Fibroblast of upper back skin (primary cell): ENCODE measurements at regions not wholly inside any gene's neighbourhood (a gene's known extent, or its start where the extent isn't known, plus 50 kb on each side); places are given as distances from the start of the nearest gene placed in this dataset.

ENCODE experiments used
- DNase-seq: peaks from one replicate; pipeline ENCODE4 v3.0.0-alpha.2; 2013

DNA sequence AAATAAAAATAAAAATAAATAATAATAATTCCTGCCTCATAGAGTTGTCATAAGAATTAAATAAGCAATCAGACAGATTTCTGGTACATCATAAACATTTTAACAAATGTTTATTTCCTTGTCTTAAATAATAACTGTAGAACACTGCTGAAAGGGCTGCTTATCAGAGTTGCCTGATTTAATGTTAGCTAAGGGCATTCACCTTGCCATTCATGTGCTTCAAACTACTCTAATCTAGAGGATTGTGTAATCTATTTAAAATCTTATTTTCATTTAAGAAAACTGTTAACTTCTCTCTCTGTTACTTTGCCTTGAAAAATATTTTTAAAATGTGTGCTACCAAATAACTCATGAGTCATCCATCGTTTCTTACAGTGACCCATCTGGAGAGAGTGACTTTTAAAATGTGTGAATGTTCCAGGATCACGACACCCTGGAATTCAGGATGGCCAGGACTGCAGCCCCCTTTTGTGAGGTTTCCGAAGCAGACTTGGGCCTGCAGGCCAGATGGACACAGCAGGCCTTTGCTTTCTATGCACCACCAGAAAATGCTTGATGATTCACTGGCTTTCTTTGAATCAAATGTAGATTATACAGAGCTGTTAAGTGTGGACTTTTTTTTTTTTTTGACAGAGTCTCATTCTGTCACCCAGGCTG lies 109.1 kb upstream of the TNS3 start:
- DNase-seq: peak; percentile 82

DNA sequence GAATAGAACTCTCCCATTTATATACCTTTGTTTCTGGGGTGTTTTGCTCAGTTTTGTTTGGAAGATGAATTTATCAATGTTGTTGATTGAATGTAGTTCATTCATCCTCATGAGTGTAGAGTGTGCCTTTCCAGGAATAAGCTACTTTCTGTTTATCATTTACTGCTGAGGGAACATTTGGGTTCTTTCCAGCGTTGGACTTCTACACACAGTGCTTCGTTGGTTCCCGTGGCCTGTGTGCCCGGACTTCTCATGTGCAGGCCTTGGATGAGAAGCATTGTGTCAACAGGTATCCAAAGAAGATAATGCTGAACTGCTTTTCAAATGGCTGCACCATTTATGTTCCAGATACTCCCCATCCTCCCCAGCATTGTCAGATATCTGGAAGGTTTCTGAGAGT lies 107.6 kb upstream of the TNS3 start:
- no peak for DNase-seq

DNA sequence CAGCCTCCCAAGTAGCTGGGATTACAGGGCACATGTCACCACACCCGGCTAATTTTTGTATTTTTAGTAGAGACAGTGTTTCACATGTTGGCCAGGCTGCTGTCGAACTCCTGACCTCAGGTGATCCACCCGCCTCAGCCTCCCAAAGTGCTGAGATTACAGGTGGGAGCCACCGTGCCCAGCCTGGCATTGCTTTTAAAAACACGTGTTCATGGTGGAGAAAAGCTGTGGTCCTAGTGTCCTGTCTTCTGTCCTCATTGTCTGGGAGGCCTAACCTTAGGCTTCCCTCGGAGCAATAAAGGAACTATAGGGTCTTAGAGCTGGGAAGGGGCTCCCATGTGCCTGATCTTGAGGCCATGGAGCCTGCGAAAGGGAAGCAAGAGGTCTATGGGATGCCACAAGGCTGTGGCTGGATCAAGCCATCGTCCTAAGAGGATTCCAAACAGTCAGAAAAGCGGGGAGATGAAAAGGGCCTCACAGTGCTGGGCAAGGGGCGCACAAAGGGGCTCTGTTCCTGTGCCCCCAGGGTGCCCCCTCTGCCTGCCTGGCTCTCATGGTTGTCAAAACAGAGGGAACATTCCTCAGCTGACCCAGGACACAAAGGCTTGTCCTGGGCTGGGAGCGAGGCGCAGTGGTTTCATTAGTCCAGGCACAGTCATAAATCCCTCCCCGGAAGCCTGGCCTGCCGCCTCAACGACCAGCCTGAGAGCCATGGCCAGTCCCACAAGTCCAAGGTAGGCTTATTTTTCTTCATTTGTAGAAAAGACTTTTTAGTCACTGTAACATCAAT lies 106.6 kb upstream of the TNS3 start:
- DNase-seq: no peak

DNA sequence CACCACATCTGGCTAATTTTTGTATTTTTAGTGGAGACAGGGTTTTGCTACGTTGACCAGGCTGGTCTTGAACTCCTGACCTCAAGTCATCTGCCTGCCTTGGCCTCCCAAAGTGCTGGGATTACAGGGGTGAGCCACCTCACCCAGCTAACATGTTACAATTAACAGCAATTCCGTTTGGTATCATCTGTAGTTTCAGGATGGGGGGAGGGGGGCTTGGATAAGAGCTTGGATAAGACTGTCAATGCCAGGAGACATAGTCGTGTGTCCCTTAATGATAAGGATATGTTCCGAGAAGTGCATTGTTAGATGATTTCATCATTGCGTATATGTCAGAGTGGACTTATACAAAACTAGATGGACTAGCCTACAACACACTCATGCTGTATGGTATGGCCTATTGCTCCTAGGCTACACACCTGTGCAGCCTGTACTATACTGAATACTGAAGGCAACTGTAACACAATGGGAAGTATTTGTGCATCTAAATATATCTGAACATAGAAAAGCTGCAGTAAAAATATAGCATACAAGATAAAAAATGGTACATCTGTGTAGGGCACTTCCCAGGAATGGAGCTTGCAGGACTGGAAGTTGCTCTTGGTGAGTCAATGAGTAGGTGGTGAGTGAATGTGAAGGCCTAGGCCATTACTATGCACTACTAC lies 103.9 kb upstream of the TNS3 start:
- peak; percentile 11 for DNase-seq

DNA sequence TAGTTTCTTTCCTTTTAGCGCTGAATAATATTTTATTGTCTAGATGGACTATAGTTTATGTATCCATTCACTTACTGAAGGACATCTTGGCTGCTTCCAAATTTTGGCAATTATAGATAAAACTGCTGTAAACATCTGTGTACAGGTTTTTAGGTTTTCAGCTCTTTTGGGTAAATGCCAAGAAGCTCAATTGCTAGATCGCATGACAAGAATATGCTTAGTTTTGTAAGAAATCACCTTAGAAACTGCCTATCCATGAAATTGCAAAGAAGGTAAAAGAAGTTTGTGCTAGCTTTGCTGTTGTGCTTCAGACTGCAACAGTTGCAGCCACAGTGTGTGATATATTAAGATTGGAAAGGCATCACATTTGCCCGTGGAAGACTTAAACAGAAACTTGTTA lies 103.2 kb upstream of the TNS3 start:
- no peak for DNase-seq

DNA sequence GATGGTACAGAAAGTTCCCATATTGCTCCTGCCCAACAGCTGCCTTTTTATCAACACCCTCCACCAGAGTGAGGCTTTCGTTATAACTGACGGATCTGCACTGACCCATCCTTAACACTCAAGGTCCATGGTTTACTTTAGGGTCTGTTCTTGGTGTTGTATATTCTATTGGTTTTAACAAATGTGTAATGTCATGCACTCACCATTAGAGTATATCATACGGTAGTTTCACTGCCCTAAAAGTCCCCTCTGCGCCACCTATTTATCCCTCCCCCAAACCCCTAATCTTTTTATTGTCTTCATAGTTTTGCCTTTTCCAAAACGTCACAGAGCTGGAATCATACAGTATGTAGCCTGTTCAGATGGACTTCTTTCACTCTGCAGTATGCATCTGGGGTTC lies 102.8 kb upstream of the TNS3 start:
- no peak for DNase-seq

DNA sequence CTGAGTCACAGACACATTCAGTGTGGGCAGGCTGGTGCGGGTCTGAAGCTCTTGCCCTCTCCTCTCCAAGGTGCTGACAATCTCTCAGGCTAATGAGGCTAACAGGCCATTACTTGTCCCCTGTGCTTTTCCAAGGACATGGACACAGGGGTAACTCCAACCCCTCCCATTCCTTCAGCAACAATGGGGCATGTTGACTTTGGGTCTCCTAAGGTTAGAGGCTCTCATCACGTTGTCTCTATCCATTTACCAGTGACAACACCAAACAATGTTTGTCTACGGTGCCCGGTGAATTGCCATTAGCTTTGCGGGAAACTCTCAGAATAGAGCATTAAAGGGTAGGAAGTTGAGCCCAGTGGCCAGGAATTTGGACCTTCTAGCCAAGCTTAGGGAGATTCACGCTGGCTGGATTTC lies 101.6 kb upstream of the TNS3 start:
- DNase-seq: no peak

DNA sequence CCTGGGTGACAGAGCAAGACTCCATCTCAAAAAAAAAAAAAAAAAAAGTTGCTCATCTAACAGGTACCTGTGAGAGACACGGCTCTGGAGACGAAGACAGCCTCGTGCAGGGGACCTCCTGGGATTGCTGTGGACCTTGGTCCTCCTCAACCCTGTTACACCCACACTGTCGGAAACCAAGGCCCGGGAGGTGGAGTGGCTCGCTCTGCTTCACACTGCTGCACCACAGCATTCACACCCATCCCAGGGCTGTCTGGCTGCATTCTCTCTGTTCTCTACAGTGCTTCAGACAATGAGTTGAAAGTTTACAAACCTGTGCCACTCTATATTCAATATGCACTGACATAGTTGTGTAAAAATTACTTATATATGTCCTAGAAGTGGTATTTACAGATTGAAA lies 101.0 kb upstream of the TNS3 start:
- no peak for DNase-seq

DNA sequence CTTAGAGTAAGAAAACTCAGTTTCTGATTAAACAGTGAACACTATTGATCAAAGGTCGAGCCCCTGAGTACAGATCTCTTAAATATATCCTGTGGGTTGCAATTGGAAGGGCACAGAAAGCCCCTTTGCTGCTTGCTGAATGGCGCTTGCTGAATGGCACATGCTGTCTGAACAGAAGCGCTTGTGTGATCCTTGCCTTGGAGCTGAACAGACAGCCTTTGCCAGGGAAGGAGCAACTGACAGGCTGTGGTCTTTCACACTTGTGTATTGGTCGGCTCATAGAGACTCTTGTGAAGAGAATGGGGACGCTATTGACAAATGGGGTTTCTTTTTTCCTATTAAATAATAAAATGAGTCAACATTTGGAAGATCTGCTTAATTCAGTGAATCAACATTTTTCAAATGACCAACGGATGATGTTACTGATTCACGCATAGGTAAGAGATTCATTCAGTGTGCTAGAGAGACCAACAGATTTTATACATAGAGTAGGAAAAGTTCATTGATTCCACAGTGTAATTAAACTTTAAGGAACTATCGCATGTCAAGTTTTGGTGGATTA lies 99.4 kb upstream of the TNS3 start:
- no peak for DNase-seq

DNA sequence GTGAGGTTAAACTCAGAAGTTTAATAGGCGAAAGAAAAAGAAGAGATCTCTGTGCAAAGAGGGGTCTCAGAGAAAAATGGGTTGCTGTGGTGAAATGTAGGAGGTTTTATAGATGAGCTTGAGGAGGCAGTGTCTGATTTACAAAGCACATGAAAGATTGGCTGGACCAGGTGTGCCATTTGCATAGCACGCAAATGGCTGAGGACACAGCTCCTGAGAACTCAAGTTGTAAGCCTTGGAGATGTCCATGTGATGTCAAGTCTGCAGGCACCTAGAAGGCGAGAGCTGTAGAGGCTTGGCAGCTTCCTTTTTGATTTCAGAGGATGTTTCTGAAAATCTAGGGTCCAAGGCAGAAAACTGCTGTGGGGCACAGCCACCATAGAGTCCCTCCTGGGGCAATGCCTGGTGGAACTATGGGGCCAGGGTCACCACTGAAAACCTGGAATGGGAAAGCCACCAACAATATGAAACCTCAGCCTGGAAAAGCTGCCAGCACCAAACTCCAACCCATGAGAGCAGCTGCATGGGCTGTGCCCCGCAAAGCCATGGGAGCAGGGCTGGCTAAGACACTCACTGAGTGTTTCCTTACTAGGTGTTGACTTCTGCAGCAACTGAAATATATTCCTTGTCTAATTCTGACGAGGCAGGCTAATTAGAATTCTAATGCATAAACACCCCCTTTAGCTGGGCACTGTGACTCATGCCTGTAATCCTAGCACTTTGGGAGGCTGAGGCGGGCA lies 96.9 kb upstream of the TNS3 start:
- no peak for DNase-seq

DNA sequence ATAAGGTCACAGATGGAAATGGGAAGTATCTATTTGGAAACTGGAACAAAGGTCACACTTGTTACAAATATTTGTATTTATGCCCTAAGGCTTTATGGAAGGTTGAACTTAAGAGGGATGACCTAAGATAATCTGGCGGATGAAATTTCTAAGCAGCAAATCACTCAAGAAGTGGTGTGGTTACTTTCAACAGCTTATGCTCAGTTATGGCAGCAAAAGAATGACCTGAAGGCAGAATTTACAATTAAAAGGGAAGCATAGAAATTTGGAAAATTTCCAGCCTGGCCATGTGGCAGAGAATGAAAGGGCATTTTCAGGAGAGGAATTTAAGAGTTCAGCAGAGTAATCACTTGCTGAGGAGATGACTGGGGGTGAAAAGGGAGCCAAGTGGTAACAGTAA lies 95.8 kb upstream of the TNS3 start:
- DNase-seq: no peak

DNA sequence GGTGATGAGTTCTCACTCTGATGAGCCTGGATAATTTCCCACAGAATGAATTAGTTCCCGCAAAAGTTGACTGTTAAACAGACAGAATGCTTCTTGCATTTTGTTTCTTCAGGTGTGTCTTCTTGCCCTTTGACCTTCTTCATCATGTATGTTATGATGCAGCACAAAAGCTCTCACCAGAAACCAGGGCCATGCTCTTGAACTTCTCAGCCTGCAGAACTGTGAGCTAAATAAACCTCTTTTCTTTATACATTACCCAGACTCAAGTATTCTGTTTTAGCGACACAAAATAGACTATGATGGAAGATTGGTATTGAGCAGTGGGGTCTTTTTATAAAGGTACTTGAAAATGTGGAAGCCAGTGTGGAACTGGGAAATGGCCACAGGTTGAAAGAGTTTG lies 95.2 kb upstream of the TNS3 start:
- no peak for DNase-seq

DNA sequence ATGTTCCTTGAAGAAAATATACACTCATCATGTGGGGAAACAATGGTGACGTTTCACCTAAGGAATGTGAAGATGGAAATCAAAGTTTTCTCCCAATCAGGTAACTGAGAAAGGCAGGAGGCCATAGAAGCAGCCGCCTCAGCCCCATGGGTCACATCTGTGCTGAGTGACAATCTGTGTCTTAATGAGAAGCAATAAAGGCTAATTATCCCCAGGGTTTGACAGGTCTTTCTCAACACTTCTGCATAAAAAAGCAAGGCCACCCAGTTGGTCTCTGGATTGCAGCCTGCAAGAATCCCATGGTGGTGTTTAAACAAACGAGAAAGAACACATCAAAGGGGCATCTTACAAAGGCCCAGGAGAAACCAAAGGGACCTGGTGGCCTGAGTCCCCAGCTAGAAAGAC lies 91.1 kb upstream of the TNS3 start:
- DNase-seq: no peak

DNA sequence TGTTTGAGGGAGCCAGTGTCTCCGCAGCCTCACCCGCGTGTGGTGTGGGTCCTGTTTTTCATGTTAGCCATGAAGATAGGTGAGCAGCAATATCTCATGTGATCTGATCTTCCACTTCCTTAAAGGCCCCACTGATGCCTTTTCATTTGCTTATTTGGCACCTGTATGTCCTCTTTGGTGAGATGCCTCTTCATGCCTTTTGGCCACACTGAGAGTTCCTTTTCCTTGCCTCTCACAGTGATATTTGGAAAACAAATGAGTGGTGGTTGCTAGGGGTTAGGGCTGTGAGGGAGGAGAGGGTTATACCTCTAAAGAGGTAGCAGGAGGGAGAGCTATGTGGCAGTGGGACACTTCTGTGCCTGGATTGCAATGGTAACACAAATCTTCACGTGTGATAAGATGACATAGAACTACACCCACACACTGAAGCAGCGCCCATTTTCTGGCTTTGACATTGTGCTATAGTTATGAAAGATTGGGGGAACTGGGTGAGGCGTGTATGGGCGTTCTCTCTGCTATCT lies 90.4 kb upstream of the TNS3 start:
- no peak for DNase-seq

DNA sequence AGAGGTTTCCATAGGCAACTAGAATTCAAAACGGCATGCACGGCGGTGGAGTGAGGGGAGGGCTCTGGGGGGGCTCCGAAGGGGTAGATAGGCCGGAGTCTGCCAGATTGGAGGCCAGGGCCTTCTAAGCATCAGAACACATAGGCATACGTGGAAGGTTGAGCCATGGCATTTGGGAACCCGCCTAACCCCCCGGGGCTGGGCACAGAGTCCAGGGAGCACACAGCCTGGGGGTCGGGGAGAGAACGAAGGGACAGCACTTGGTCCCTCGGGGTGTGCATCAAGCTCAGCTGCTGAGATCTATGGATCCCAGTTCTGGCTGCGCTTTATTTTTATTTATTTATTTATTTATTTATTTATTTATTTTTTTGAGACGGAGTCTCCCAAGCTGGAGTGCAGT lies 89.4 kb upstream of the TNS3 start:
- no peak for DNase-seq

DNA sequence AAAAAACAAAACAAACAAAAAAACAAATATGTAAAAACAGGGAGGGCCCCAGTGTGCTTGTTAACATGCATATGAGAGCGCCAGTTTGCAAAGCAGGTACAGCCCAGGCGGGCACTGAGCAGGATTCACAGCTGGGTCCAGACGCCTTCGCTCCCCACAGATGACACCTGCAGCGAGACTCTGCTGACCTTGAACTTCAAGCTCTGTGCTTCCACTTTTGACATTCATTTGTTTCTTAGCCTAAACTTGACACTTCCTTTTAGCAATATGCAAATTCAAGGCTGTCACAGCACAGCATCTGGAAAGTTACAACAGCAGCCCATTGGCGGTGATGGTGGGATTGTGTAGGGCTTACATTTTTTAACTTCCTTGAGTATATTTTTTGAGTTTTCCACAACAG lies 88.8 kb upstream of the TNS3 start:
- no peak for DNase-seq

DNA sequence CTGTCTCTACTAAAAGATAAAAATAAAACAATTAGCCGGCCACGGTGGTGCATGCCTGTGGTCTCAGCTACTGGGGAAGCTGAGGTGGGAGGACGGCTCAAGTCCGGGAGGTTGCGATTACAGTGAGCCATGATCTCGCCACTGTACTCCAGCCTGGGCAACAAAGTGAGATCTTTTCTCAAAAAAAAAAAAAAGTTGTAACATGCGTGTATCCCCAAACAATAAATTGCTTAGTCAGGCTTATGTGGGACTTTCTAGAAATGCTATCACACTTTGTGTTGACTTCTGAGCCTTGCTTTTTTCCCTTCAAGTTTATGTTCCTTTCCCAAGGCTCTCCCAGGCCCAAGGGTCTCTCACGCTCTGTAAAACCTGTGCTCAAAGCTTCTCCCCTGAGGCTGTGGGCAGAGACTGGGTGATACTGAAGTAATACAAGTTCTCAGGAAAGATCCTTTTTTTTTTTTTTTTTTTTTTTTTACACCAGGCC lies 88.0 kb upstream of the TNS3 start:
- DNase-seq: peak; percentile 72

DNA sequence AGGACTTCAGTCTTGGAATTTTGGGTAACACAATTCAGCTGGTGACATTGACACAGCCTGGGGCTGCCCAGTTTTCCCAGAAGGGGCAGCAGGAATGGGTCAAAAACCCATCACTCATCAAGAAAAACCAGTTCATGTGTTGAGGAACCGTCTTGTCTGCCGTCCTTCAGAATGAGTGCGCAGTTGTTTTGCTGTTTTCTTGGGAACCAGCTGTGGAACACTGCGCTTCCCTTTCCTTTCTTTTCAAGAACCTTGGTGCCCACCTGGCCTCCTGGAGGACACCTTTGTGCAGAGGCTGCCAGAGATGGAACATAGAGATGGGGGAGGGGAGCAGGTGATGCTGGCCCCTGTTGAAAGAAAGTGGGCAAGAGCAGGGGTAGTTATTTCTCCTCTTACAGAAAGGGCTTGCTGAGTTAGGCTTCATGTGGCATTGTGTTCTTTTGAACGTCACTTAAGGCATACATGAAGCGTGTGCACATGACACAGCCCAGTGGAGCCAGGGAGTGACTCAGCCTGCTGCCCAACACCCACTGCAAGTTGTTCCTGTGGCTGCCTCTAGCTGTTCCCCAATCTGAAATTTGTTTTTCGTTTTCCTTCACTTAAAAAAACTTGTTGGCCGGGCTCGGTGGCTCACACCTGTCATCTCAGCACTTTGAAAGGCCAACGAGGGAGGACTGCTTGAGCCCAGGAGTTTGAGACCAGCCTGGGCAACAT lies 87.4 kb upstream of the TNS3 start:
- peak; percentile 87 for DNase-seq

DNA sequence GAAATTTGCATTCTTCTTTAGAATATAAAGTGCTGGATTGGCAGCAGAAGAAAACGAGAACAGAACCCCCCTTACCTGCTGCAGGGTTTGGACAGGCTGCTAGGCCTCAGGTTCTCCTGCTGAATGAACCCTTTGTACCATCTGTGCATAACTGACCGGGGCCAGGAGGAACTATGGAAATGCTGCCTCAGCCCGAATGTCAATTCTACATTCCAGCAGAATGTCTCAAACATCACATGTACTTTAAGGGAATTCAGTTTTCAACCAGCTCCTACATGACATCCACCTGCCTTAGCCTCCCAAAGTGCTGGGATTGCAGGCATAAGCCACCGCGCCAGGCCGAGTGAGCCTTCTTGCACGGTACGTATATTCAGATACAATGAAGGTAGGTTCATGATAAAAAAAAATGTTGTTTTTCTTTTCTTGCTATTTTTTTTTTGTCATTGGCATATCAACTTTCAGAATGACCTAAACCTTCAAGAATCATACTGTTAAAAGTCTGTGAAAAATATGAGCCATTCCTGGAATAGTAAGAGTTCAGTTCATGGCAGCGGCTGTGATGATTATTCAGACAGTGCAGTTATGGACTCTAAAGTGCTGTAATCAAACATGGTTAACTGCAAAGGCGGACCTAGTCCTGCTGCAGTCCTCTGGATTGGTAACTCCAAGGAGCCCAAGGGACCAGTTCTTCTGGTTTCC lies 84.4 kb upstream of the TNS3 start:
- peak; percentile 43 for DNase-seq

DNA sequence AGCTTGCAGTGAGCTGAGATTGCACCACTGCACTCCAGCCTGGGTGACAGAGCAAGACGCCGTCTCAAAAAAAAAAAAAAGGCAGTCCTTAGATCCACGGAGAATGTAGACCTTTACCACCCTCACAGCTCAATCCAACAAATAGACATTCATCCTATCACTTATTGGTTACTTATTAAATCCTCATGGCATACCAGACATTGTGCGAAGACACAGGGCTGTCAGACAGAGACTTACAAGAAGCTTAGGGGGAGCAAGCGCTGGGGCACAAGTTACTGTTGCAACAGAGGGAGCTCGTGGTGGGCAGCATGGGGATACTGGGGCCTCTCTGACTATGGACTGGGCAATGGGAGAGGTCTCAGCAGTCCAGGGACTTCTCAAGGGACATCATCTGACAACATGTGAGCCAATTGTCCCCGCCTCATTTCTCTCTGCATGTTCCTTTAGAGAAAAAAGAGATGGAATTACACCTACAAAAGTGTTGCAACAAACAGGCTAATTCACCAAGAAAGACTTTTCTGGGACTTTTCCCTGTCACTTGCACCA lies 82.8 kb upstream of the TNS3 start:
- DNase-seq: no peak

DNA sequence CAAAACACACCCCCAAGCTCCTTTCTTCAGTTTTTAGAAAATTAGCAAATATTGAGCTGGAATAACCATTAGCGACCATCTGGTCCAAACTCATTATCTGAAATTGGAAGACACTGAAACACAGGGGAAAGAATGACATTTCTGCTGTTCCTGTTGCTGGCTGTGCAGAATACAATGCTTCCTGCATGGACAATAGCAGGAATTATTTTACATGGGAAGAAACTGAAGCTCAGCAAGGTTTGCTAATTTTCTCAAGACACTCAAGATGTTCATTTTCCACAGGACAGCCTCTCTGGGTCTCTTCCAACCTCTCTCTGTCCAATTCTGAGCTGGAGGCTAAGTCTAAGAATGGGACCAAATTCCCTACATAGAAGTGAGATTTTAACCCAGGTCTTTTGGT lies 81.9 kb upstream of the TNS3 start:
- DNase-seq: no peak
